ENCODE measurements at regions not wholly inside any gene's neighbourhood (a gene's known extent, or its start where the extent isn't known, plus 50 kb on each side); places are given as distances from the start of the nearest gene placed in this dataset.

DNA sequence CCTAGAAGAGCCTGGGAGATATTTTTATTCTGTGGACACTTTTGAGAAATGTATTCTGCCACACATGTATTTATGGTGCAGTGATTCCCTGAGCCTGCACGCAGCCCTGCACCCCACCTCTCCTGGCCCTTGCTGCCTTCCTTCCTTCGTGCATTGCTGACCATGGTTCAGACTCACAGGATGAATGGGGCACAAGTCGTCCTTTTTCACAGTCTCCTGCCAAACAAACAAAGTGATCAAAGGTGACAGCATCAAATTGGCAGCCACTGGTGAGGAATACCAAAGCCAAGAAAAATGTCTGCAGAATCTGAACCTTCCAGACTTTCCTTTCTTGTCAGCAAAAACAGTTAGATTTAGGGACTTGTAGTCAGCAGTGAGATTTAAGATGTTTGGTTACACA is 215.0 kb downstream of the ACTR3B start:
- TF ChIP-seq POLR2AphosphoS5 (IDR thresholded peaks at IDR 0.05) (no peak), CTCF (IDR thresholded peaks at IDR 0.05) (no peak), POLR2A (IDR thresholded peaks at IDR 0.05) (no peak)
